SK-N-SH treated with all-trans-retinoic acid at 6 μM for 48 hours (cell line): ENCODE measurements at regions not wholly inside any gene's neighbourhood (a gene's known extent, or its start where the extent isn't known, plus 50 kb on each side); places are given as distances from the start of the nearest gene placed in this dataset.

Experiments used
- ATAC-seq: fragments of 200-7000 bp; cut with Tn5 transposase; 3 replicates; pipeline ENCODE4 v1.9.1; 2020; ENCODE audit warnings: mild to moderate bottlenecking, moderate library complexity
- BACH2 ChIP-seq: fragments of 250-450 bp; sonication (Bioruptor Pico); IDR thresholded peaks from 2 replicates; pipeline ENCODE4 v1.9.0; 2021; ENCODE audit warnings: mild to moderate bottlenecking, borderline replicate concordance
- CREB5 ChIP-seq: fragments of 250-450 bp; sonication (Bioruptor Pico); IDR thresholded peaks from 2 replicates; pipeline ENCODE4 v1.5.1; 2020; ENCODE audit warnings: low read depth, mild to moderate bottlenecking, moderate library complexity
- CSDC2 ChIP-seq: fragments of 250-450 bp; sonication (Bioruptor Pico); IDR thresholded peaks from 2 replicates; pipeline ENCODE4 v1.5.0; 2020; ENCODE audit warnings: mild to moderate bottlenecking, moderate library complexity
- ESRRG ChIP-seq: fragments of 250-450 bp; sonication (Bioruptor Pico); IDR thresholded peaks from 2 replicates; pipeline ENCODE4 v1.6.1; 2021; ENCODE audit warnings: mild to moderate bottlenecking
- GLIS3 ChIP-seq: fragments of 250-450 bp; sonication (Bioruptor Pico); IDR thresholded peaks from 2 replicates; pipeline ENCODE4 v1.5.0; 2020; ENCODE audit warnings: mild to moderate bottlenecking, moderate library complexity
- ISL1 ChIP-seq: fragments of 250-450 bp; sonication (Bioruptor Pico); IDR thresholded peaks from 2 replicates; pipeline ENCODE4 v2.1.2; 2022; ENCODE audit warnings: mild to moderate bottlenecking, moderate library complexity
- OSR1 ChIP-seq: fragments of 250-450 bp; sonication (Bioruptor Pico); IDR thresholded peaks from 2 replicates; pipeline ENCODE4 v1.8.0; 2022; ENCODE audit warnings: moderate library complexity, mild to moderate bottlenecking, inconsistent platforms
- POU6F1 ChIP-seq: fragments of 250-450 bp; sonication (Bioruptor Pico); IDR thresholded peaks from 2 replicates; pipeline ENCODE4 v1.8.0; 2021; ENCODE audit warnings: low read depth, mild to moderate bottlenecking, moderate library complexity, borderline replicate concordance
- PPARA ChIP-seq: fragments of 250-450 bp; sonication (Bioruptor Pico); IDR thresholded peaks from 2 replicates; pipeline ENCODE4 v1.5.0; 2020; ENCODE audit warnings: mild to moderate bottlenecking, borderline replicate concordance
- RARB ChIP-seq: fragments of 250-450 bp; sonication (Bioruptor Pico); IDR thresholded peaks from 2 replicates; pipeline ENCODE4 v1.8.0; 2021; ENCODE audit warnings: mild to moderate bottlenecking, moderate library complexity
- TCF4 ChIP-seq: fragments of 250-450 bp; sonication (Bioruptor Pico); IDR thresholded peaks from 2 replicates; pipeline ENCODE4 v1.8.0; 2021; ENCODE audit warnings: mild to moderate bottlenecking, moderate library complexity, borderline replicate concordance
- TOX ChIP-seq: fragments of 250-450 bp; sonication (Bioruptor Pico); IDR thresholded peaks from 2 replicates; pipeline ENCODE4 v1.8.0; 2021; ENCODE audit warnings: mild to moderate bottlenecking, moderate library complexity, borderline replicate concordance
- ZC3H10 ChIP-seq: fragments of 250-450 bp; sonication (Bioruptor Pico); IDR thresholded peaks from 2 replicates; pipeline ENCODE4 v1.5.1; 2021; ENCODE audit warnings: mild to moderate bottlenecking, moderate library complexity
- ZFP3 ChIP-seq: fragments of 250-450 bp; sonication (Bioruptor Pico); IDR thresholded peaks from 2 replicates; pipeline ENCODE4 v1.5.0; 2020; ENCODE audit warnings: mild to moderate bottlenecking, moderate library complexity
- ZFP30 ChIP-seq: fragments of 450-650 bp; formaldehyde crosslinking; IDR thresholded peaks from 2 replicates; pipeline ENCODE4 v1.5.0; 2022; ENCODE audit warnings: mild to moderate bottlenecking, moderate library complexity
- ZNF565 ChIP-seq: fragments of 450-650 bp; formaldehyde crosslinking; conservative IDR thresholded peaks from 2 replicates; pipeline ENCODE4 v1.5.0; 2020; ENCODE audit warnings: low read depth, mild to moderate bottlenecking, moderate library complexity
- ZNF70 ChIP-seq: fragments of 450-650 bp; formaldehyde crosslinking; IDR thresholded peaks from 2 replicates; pipeline ENCODE4 v1.5.0; 2020; ENCODE audit warnings: mild to moderate bottlenecking, moderate library complexity
- ZNF8 ChIP-seq: fragments of 450-650 bp; formaldehyde crosslinking; IDR thresholded peaks from 2 replicates; pipeline ENCODE4 v1.5.0; 2020; ENCODE audit warnings: mild to moderate bottlenecking, moderate library complexity
- TF ChIP-seq, protein P1 (sequence below): fragments of 250-450 bp; sonication (Bioruptor Pico); IDR thresholded peaks from 2 replicates; pipeline ENCODE4 v1.8.0; 2020; ENCODE audit warnings: mild to moderate bottlenecking, moderate library complexity, borderline replicate concordance

DNA sequence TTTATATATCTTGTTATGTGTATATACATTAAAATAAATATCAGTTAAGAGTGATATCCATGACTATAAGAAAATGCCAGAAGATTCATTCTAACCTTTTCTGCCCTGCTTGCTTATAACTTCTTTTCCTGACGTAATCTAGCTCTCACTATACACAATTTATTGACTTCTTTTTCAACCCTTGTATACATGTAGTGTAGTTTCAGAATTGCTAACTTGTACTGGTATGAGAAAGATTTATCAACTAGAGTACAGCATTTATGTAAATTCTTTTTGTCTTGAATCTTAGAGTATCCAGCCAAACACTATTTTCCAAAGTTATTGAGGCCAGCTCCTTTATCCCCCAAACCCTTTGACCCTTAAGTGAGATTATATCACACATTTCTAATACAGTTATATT lies 798.0 kb upstream of the RAB6C start:
- ATAC-seq: no peak
- TF ChIP-seq PPARA (CRISPR knock-in tag) (no peak), ZC3H10 (no peak), ISL1 (CRISPR knock-in tag) (no peak), ESRRG (CRISPR knock-in tag) (no peak), GLIS3 (no peak)

DNA sequence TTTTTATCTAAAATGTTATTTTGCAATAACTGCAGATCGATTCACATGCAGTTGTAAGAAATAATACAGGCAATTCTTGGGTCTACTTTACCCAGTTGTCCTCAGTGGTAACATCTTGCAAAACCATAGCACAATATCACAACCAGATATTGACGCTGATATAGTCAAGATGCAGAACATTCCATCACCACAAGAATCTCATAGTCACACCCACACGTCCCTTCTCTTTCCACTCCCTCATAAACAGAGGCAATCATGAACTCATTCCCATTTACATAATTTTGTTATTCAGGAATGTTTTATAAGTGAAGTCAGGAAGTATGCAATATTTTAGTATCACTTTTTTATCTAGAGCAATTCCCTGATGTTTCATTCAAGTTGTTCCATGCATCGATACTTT lies 797.5 kb upstream of the RAB6C start:
- ATAC-seq: no peak
- TF ChIP-seq CSDC2 (CRISPR knock-in tag) (no peak), ZNF8 (CRISPR knock-in tag) (no peak), GLIS3 (no peak), TOX (CRISPR knock-in tag) (no peak), TCF4 (CRISPR knock-in tag) (no peak), ISL1 (CRISPR knock-in tag) (no peak), ZFP3 (CRISPR knock-in tag) (no peak), PPARA (CRISPR knock-in tag) (no peak), CREB5 (no peak), ZNF565 (CRISPR knock-in tag) (no peak), ZNF70 (CRISPR knock-in tag) (no peak), POU6F1 (CRISPR knock-in tag) (no peak), BACH2 (CRISPR knock-in tag) (no peak), OSR1 (CRISPR knock-in tag) (no peak), ZC3H10 (no peak)
- TF ChIP-seq, protein P1, sequence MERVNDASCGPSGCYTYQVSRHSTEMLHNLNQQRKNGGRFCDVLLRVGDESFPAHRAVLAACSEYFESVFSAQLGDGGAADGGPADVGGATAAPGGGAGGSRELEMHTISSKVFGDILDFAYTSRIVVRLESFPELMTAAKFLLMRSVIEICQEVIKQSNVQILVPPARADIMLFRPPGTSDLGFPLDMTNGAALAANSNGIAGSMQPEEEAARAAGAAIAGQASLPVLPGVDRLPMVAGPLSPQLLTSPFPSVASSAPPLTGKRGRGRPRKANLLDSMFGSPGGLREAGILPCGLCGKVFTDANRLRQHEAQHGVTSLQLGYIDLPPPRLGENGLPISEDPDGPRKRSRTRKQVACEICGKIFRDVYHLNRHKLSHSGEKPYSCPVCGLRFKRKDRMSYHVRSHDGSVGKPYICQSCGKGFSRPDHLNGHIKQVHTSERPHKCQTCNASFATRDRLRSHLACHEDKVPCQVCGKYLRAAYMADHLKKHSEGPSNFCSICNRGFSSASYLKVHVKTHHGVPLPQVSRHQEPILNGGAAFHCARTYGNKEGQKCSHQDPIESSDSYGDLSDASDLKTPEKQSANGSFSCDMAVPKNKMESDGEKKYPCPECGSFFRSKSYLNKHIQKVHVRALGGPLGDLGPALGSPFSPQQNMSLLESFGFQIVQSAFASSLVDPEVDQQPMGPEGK (CRISPR knock-in tag): no peak

DNA sequence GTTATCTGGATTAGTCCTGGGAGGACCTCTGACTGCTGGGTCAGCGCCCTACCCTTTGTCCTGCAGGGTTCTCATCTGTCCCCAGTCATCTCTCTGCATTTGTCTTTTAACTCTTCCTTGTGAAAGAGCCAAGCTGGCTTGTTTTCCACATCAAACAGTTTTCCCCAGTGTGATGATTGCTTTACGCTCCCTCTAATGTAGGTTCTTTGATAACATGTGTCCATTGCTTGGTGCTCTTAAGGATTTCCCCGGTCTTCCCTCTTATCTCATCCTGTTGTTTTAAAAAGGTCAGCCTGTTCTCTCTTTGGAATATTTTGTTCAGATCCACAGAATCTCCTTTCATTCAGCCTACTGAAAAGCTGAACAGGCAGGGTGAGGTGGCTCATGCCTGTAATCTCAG lies 792.1 kb upstream of the RAB6C start:
- TF ChIP-seq PPARA (CRISPR knock-in tag) (no peak), ZC3H10 (no peak), CSDC2 (CRISPR knock-in tag) (no peak), RARB (CRISPR knock-in tag) (no peak), GLIS3 (no peak), ZFP3 (CRISPR knock-in tag) (no peak), TCF4 (CRISPR knock-in tag) (no peak), ISL1 (CRISPR knock-in tag) (no peak), POU6F1 (CRISPR knock-in tag) (no peak), CREB5 (no peak), ZFP30 (CRISPR knock-in tag) (no peak), BACH2 (CRISPR knock-in tag) (no peak), ZNF70 (CRISPR knock-in tag) (no peak), ZNF8 (CRISPR knock-in tag) (no peak), ZNF565 (CRISPR knock-in tag) (no peak)
- TF ChIP-seq, all 23 proteins: peak for 0
- ATAC-seq: no peak

- no peak for ATAC-seq
- TF ChIP-seq TCF4 (CRISPR knock-in tag) (no peak), ZNF565 (CRISPR knock-in tag) (no peak), ZC3H10 (no peak)
- TF ChIP-seq, protein P1 (CRISPR knock-in tag): no peak
- TF ChIP-seq, all 23 proteins: peak for 0
Observed at GRCh38 chr2:129188451-129188850, 791.0 kb upstream of the RAB6C start.
